Loucy (cell line): ENCODE measurements at regions not wholly inside any gene's neighbourhood (a gene's known extent, or its start where the extent isn't known, plus 50 kb on each side); places are given as distances from the start of the nearest gene placed in this dataset.

ENCODE experiments used
- CTCF ChIP-seq: fragments of 200-600 bp; sonication (generic); conservative IDR thresholded peaks from 2 replicates; pipeline ENCODE4 v1.5.1; 2014; ENCODE audit warnings: mild to moderate bottlenecking, antibody characterized with exemption, low read length
- EZH2phosphoT487 ChIP-seq: fragments of 200-600 bp; IDR thresholded peaks from 2 replicates; pipeline ENCODE4 v1.6.1; 2018; ENCODE audit warnings: antibody characterized with exemption, mild to moderate bottlenecking, moderate library complexity, borderline replicate concordance

- no peak for TF ChIP-seq CTCF
- TF ChIP-seq EZH2phosphoT487: no peak
Observed at GRCh38 chr7:83708531-83708930, 59.6 kb upstream of the SEMA3E start.
